T-helper 17 cell (primary cell): ENCODE measurements at regions not wholly inside any gene's neighbourhood (a gene's known extent, or its start where the extent isn't known, plus 50 kb on each side); places are given as distances from the start of the nearest gene placed in this dataset.
A peak's percentile ranks its signal among the peaks of the same experiment; 100 is the strongest.

Source experiments
- ATAC-seq: fragments of 150-1000 bp; cut with Tn5 transposase; 2 replicates; pipeline ENCODE4 v1.10.0; 2021; ENCODE audit warnings: mild to moderate bottlenecking, moderate library complexity
- DNase-seq, 3 donors: peaks; one replicate each; pipeline versions ENCODE4 v3.0.0 to v3.0.0-alpha.2; 2020 to 2021
- H3K9me3 ChIP-seq: one replicate; pipeline ENCODE4 v1.7.0; 2013; ENCODE audit warnings: low read length, mild to moderate bottlenecking; ENCODE audit not compliant: control insufficient read depth, poor library complexity, severe bottlenecking
- H3K27ac Mint-ChIP-seq: one replicate; pipeline ENCODE4 v1.8.0; 2022; ENCODE audit warnings: mild to moderate bottlenecking, moderate library complexity, mixed read lengths
- H3K27me3 Mint-ChIP-seq: one replicate; pipeline ENCODE4 v1.8.0; 2022; ENCODE audit warnings: mixed read lengths
- H3K36me3 Mint-ChIP-seq: one replicate; pipeline ENCODE4 v1.8.0; 2022; ENCODE audit warnings: low read depth, mixed read lengths
- H3K4me1 Mint-ChIP-seq: one replicate; pipeline ENCODE4 v1.8.0; 2022; ENCODE audit warnings: mild to moderate bottlenecking, mixed read lengths
- H3K4me3 Mint-ChIP-seq: one replicate; pipeline ENCODE4 v1.8.0; 2022; ENCODE audit warnings: mild to moderate bottlenecking, moderate library complexity, mixed read lengths

- H3K27ac Mint-ChIP-seq = no peak overlapping the region
- H3K4me3 Mint-ChIP-seq = no peak overlapping the region
- H3K36me3 Mint-ChIP-seq = no peaks in the 10 kb centered on the region
- peaks cover 5% of the 10 kb centered on the region for H3K4me1 Mint-ChIP-seq
- H3K9me3 ChIP-seq = no peaks in the 10 kb centered on the region
- DNase-seq (no peak), ATAC-seq (no peak)
- peaks cover 7% of the 10 kb centered on the region for H3K27me3 Mint-ChIP-seq
Observed at GRCh38 chr15:62740141-62741004, 302.2 kb upstream of the TPM1 start.

- DNase-seq (no peak), ATAC-seq (no peak)
- Mint-ChIP-seq H3K27ac (no peak overlapping the region), H3K4me1 (peaks cover 5% of the 10 kb centered on the region), H3K27me3 (peaks cover 7% of the 10 kb centered on the region), H3K4me3 (no peak overlapping the region), H3K36me3 (no peaks in the 10 kb centered on the region)
- no peaks in the 10 kb centered on the region for H3K9me3 ChIP-seq
Observed at GRCh38 chr15:62741106-62741505, 301.4 kb upstream of the TPM1 start.

- Mint-ChIP-seq H3K27me3 (peaks cover 2% of the 10 kb centered on the region), H3K4me3 (no peak overlapping the region), H3K27ac (peak overlapping the region; percentile 24), H3K36me3 (no peaks in the 10 kb centered on the region), H3K4me1 (peaks cover 5% of the 10 kb centered on the region)
- DNase-seq = no peak
- ATAC-seq = peak; percentile 49
- H3K9me3 ChIP-seq = no peaks in the 10 kb centered on the region
Observed at GRCh38 chr15:62742409-62743171, 300.0 kb upstream of the TPM1 start.

- Mint-ChIP-seq H3K36me3 (no peaks in the 10 kb centered on the region), H3K27ac (peak overlapping the region; percentile 21), H3K4me3 (no peak overlapping the region), H3K4me1 (peaks cover 5% of the 10 kb centered on the region), H3K27me3 (peaks cover 22% of the 10 kb centered on the region)
- H3K9me3 ChIP-seq = no peaks in the 10 kb centered on the region
- ATAC-seq (no peak), DNase-seq (no peak)
Observed at GRCh38 chr15:62745621-62746225, 296.8 kb upstream of the TPM1 start.

GRCh38 chr15:62748196-62748595 is 294.4 kb upstream of the TPM1 start:
- Mint-ChIP-seq H3K27me3 (peaks cover 30% of the 10 kb centered on the region), H3K4me3 (no peak overlapping the region), H3K27ac (no peak overlapping the region), H3K36me3 (no peaks in the 10 kb centered on the region), H3K4me1 (no peaks in the 10 kb centered on the region)
- no peak for ATAC-seq
- DNase-seq = no peak
- no peaks in the 10 kb centered on the region for H3K9me3 ChIP-seq

- H3K4me1 Mint-ChIP-seq = no peaks in the 10 kb centered on the region
- no peak overlapping the region for H3K27ac Mint-ChIP-seq
- H3K27me3 Mint-ChIP-seq = peaks cover 38% of the 10 kb centered on the region
- no peaks in the 10 kb centered on the region for H3K9me3 ChIP-seq
- DNase-seq (no peak), ATAC-seq (no peak)
- no peaks in the 10 kb centered on the region for H3K36me3 Mint-ChIP-seq
- H3K4me3 Mint-ChIP-seq = no peak overlapping the region
Observed at GRCh38 chr15:62749036-62749815, 293.3 kb upstream of the TPM1 start.

GRCh38 chr15:62750471-62750870 is 292.1 kb upstream of the TPM1 start:
- DNase-seq (no peak), ATAC-seq (no peak)
- Mint-ChIP-seq H3K4me1 (no peaks in the 10 kb centered on the region), H3K27ac (no peak overlapping the region), H3K4me3 (no peak overlapping the region), H3K27me3 (peaks cover 42% of the 10 kb centered on the region), H3K36me3 (no peaks in the 10 kb centered on the region)
- no peaks in the 10 kb centered on the region for H3K9me3 ChIP-seq

GRCh38 chr15:62752657-62753517 is 289.7 kb upstream of the TPM1 start:
- Mint-ChIP-seq H3K4me3 (no peak overlapping the region), H3K27me3 (peaks cover 45% of the 10 kb centered on the region), H3K27ac (no peak overlapping the region), H3K4me1 (no peaks in the 10 kb centered on the region), H3K36me3 (no peaks in the 10 kb centered on the region)
- DNase-seq (no peak), ATAC-seq (no peak)
- no peaks in the 10 kb centered on the region for H3K9me3 ChIP-seq

- Mint-ChIP-seq H3K27me3 (peaks cover 37% of the 10 kb centered on the region), H3K36me3 (no peaks in the 10 kb centered on the region), H3K27ac (no peak overlapping the region), H3K4me1 (no peaks in the 10 kb centered on the region), H3K4me3 (no peak overlapping the region)
- no peak for DNase-seq
- no peak for ATAC-seq
- no peaks in the 10 kb centered on the region for H3K9me3 ChIP-seq
Observed at GRCh38 chr15:62753518-62754221, 288.9 kb upstream of the TPM1 start.

- Mint-ChIP-seq H3K27me3 (peaks cover 37% of the 10 kb centered on the region), H3K4me3 (no peak overlapping the region), H3K27ac (no peak overlapping the region), H3K36me3 (no peaks in the 10 kb centered on the region), H3K4me1 (no peaks in the 10 kb centered on the region)
- no peak for ATAC-seq
- no peak for DNase-seq
- no peaks in the 10 kb centered on the region for H3K9me3 ChIP-seq
Observed at GRCh38 chr15:62756326-62756994, 286.1 kb upstream of the TPM1 start.

- H3K9me3 ChIP-seq = no peaks in the 10 kb centered on the region
- Mint-ChIP-seq H3K36me3 (no peaks in the 10 kb centered on the region), H3K4me3 (no peak overlapping the region), H3K27me3 (peaks cover 35% of the 10 kb centered on the region), H3K27ac (no peak overlapping the region), H3K4me1 (no peaks in the 10 kb centered on the region)
- DNase-seq (no peak), ATAC-seq (no peak)
Observed at GRCh38 chr15:62756995-62757360, 285.6 kb upstream of the TPM1 start.
